Body of pancreas (tissue), 4 donors: ENCODE measurements at regions not wholly inside any gene's neighbourhood (a gene's known extent, or its start where the extent isn't known, plus 50 kb on each side); places are given as distances from the start of the nearest gene placed in this dataset.

Experiments used
- ATAC-seq: fragments of 150-250 bp; one replicate; pipeline ENCODE4 v1.9.1; 2016
- DNase-seq, 4 donors: peaks; one replicate each; pipeline ENCODE4 v3.0.0-alpha.2; 2019
- H3K27ac ChIP-seq, 4 donors: fragments of 200-600 bp; sonication (generic); 1 replicate in 3 of 4; 2 replicates in 1 of 4; pipeline versions ENCODE4 v1.5.1 to v1.6.1; 2016 to 2019; ENCODE audit warnings: mild to moderate bottlenecking in 1 of 4, mixed read lengths in 1 of 4, moderate library complexity in 1 of 4
- H3K27me3 ChIP-seq, 2 donors: fragments of 200-600 bp; sonication (generic); one replicate each; pipeline ENCODE4 v1.6.0; 2016; ENCODE audit warnings: mild to moderate bottlenecking in 1 of 2
- H3K36me3 ChIP-seq, 2 donors: fragments of 200-600 bp; sonication (generic); replicated peaks in 1 of 2; 2 replicates each; pipeline ENCODE4 v1.5.1; 2016; ENCODE audit warnings: low read depth in 2 of 2; ENCODE audit not compliant: insufficient read depth in 1 of 2
- H3K4me1 ChIP-seq: fragments of 200-600 bp; sonication (generic); one replicate; pipeline ENCODE4 v1.6.0; 2016
- H3K4me3 ChIP-seq, 2 donors: fragments of 200-600 bp; sonication (generic); 1 replicate in 1 of 2; 2 replicates in 1 of 2; pipeline ENCODE4 v1.5.1; 2016 to 2019
- H3K9me3 ChIP-seq, 3 donors: fragments of 200-600 bp; sonication (generic); 1 replicate in 2 of 3; 2 replicates in 1 of 3; pipeline ENCODE4 v1.5.1; 2016
- POLR2A ChIP-seq, 3 donors: fragments of 450-650 bp; IDR thresholded peaks; one replicate each; pipeline ENCODE4 v1.6.1; 2016; ENCODE audit warnings: antibody characterized with exemption in 3 of 3, mild to moderate bottlenecking in 2 of 3
- WGBS, 2 donors: methylation state at CpG; one replicate each; pipeline ENCODE4 v1.1.5; 2017; 5-methylcytosine and 5-hydroxymethylcytosine counted together
- intact Hi-C: fragments of 100-400 bp; cut with DNase I; formaldehyde crosslinking; loops from one replicate; pipeline ENCODE4 v1.15.1; 2023
- TF ChIP-seq, protein P1 (sequence below), 7 experiments: fragments of 450-650 bp in 4 of 7; fragments of 200-600 bp in 3 of 7; sonication (generic) in 3 of 7; IDR thresholded peaks; one replicate each; pipeline ENCODE4 v1.5.1; 2016 to 2019; ENCODE audit warnings: antibody characterized with exemption in 7 of 7

DNA sequence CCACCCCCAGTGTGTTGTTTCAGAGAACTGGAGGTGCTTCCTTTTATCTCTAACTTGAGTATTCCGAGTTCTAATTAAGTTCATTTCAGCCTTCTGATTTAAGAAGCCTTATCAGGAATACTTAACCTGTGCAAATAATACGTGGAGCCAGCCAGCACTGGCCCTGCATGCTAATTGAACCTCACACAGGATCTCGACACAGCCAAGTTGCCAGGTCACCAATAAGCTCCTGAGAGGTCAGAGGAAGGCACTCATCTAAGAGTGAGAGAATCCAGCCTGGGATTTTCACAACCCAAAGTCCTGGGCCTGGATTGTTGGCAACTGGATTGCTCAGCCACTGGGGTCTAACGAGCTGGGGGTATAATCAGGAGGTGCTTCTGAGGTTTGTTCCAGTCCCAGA lies 157.7 kb upstream of the LRFN2 start:
- H3K9me3 ChIP-seq = no peaks in the 10 kb centered on the region
- H3K27me3 ChIP-seq = no peaks in the 10 kb centered on the region
- ATAC-seq = no peak
- intact Hi-C loops = no loop called here
- H3K4me3 ChIP-seq = no peak overlapping the region
- no peaks in the 10 kb centered on the region for H3K36me3 ChIP-seq
- WGBS, 2 donors = 28 to 36% methylated on average over 4 of the region's 4 CpGs
- no peak for DNase-seq
- H3K27ac ChIP-seq = no peak overlapping the region
- TF ChIP-seq, protein P1, sequence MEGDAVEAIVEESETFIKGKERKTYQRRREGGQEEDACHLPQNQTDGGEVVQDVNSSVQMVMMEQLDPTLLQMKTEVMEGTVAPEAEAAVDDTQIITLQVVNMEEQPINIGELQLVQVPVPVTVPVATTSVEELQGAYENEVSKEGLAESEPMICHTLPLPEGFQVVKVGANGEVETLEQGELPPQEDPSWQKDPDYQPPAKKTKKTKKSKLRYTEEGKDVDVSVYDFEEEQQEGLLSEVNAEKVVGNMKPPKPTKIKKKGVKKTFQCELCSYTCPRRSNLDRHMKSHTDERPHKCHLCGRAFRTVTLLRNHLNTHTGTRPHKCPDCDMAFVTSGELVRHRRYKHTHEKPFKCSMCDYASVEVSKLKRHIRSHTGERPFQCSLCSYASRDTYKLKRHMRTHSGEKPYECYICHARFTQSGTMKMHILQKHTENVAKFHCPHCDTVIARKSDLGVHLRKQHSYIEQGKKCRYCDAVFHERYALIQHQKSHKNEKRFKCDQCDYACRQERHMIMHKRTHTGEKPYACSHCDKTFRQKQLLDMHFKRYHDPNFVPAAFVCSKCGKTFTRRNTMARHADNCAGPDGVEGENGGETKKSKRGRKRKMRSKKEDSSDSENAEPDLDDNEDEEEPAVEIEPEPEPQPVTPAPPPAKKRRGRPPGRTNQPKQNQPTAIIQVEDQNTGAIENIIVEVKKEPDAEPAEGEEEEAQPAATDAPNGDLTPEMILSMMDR (IDR thresholded peaks at IDR 0.05) = no peak
- no peak for TF ChIP-seq POLR2A (IDR thresholded peaks at IDR 0.05)
- peaks cover 5% of the 10 kb centered on the region for H3K4me1 ChIP-seq

GRCh38 chr6:40743690-40744446 lies 156.7 kb upstream of the LRFN2 start:
- no peak overlapping the region for H3K27ac ChIP-seq
- 82 to 83% methylated on average over 17 of the region's 17 CpGs for WGBS, 2 donors
- ATAC-seq = no peak
- TF ChIP-seq POLR2A (IDR thresholded peaks at IDR 0.05) = no peak
- TF ChIP-seq, protein P1 (IDR thresholded peaks at IDR 0.05) = no peak
- H3K36me3 ChIP-seq = no peaks in the 10 kb centered on the region
- no peak overlapping the region for H3K4me3 ChIP-seq
- no peak for DNase-seq
- no peaks in the 10 kb centered on the region for H3K27me3 ChIP-seq
- no peaks in the 10 kb centered on the region for H3K9me3 ChIP-seq
- intact Hi-C loops = no loop called here
- H3K4me1 ChIP-seq = peaks cover 5% of the 10 kb centered on the region

DNA sequence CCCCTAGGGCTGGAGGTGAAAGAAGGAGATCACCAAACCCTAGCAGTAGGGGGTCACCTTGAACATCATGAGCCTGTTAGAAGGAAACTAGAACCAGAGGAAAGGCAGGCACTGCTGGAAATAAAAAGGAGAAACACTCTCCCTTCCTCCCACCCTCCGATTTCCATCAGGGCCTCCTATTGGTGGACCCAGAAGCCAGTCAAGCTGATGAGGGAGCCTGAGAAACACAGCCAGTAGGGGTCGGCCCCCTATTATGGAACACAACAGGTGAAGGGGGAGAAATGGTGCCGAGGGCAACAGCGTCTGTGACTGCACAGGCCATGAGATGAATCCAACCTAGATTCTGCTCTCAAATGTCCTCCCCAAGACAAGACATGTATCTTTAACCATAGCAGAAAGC lies 156.1 kb upstream of the LRFN2 start:
- intact Hi-C loops = no loop called here

DNA sequence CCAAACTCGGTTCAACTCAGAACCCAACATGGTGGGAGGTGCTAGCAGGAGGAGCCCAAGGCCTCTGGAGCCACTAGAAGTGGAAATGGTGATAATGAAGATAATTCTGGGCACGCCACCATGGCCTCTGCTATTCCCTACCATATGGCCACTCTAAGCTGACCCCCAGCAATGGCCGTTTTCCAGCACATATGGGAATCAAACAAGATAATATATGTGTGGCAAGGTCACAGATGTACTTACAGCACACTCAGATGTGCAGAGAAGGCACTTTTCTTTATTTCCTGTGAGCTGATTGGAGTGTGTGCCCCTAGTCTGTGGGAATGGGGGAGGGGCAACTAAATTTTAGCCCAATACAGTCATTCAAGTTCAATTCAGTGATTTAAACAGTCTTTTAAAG lies 153.4 kb upstream of the LRFN2 start:
- 70 to 83% methylated on average over 3 of the region's 3 CpGs for WGBS, 2 donors
- intact Hi-C loops = no loop called here

More for the DNA sequence above, 156.1 kb upstream of the LRFN2 start:
- no peak overlapping the region for H3K27ac ChIP-seq
- DNase-seq = no peak
- H3K4me1 ChIP-seq = peaks cover 5% of the 10 kb centered on the region
- H3K27me3 ChIP-seq = no peaks in the 10 kb centered on the region
- no peak overlapping the region for H3K4me3 ChIP-seq
- no peaks in the 10 kb centered on the region for H3K9me3 ChIP-seq
- no peaks in the 10 kb centered on the region for H3K36me3 ChIP-seq
- TF ChIP-seq, protein P1 (IDR thresholded peaks at IDR 0.05) = no peak
- no peak for TF ChIP-seq POLR2A (IDR thresholded peaks at IDR 0.05)
- WGBS, 2 donors = 79 to 82% methylated on average over 4 of the region's 4 CpGs
- ATAC-seq = no peak

More for the DNA sequence above, 153.4 kb upstream of the LRFN2 start:
- DNase-seq (no peak), ATAC-seq (no peak)
- Histone ChIP-seq H3K36me3 (no peaks in the 10 kb centered on the region), H3K9me3 (no peaks in the 10 kb centered on the region), H3K4me1 (peaks cover 5% of the 10 kb centered on the region), H3K27me3 (no peaks in the 10 kb centered on the region), H3K4me3 (no peak overlapping the region), H3K27ac (no peak overlapping the region)
- TF ChIP-seq, protein P1 (IDR thresholded peaks at IDR 0.05) = no peak
- TF ChIP-seq POLR2A (IDR thresholded peaks at IDR 0.05) = no peak
